Liver (tissue), 8 donors: ENCODE measurements at regions not wholly inside any gene's neighbourhood (a gene's known extent, or its start where the extent isn't known, plus 50 kb on each side); places are given as distances from the start of the nearest gene placed in this dataset.

Experiments used
- DNase-seq: peaks from one replicate; pipeline ENCODE4 v3.0.0-alpha.2; 2017; ENCODE audit warnings: low spot score
- H3K27ac ChIP-seq, 2 donors: one replicate each; pipeline ENCODE4 v1.7.0; 2013; ENCODE audit warnings: inconsistent platforms in 2 of 2, low read length in 2 of 2, control low read depth in 1 of 2, low read depth in 1 of 2, mild to moderate bottlenecking in 1 of 2
- H3K27me3 ChIP-seq, 4 donors: one replicate each; pipeline versions ENCODE4 v1.6.1 to v1.7.0; 2013; ENCODE audit warnings: low read length in 3 of 4, inconsistent platforms in 1 of 4, mild to moderate bottlenecking in 1 of 4, moderate library complexity in 1 of 4; ENCODE audit not compliant: control insufficient read depth in 4 of 4, insufficient read depth in 4 of 4
- H3K36me3 ChIP-seq, 4 donors: one replicate each; pipeline versions ENCODE4 v1.6.1 to v1.7.0; 2013; ENCODE audit warnings: low read length in 3 of 4, mild to moderate bottlenecking in 3 of 4, low read depth in 1 of 4, moderate library complexity in 1 of 4; ENCODE audit not compliant: control insufficient read depth in 4 of 4, insufficient read depth in 3 of 4
- H3K4me1 ChIP-seq, 4 donors: one replicate each; pipeline versions ENCODE4 v1.6.1 to v1.7.0; 2013; ENCODE audit warnings: low read length in 3 of 4, mild to moderate bottlenecking in 3 of 4, moderate library complexity in 1 of 4; ENCODE audit not compliant: control insufficient read depth in 4 of 4, insufficient read depth in 4 of 4
- H3K4me3 ChIP-seq, 3 donors: one replicate each; pipeline versions ENCODE4 v1.6.1 to v1.7.0; 2013; ENCODE audit warnings: low read length in 3 of 3, control low read depth in 1 of 3, low read depth in 1 of 3, mild to moderate bottlenecking in 1 of 3
- H3K9ac ChIP-seq, 2 donors: one replicate each; pipeline ENCODE4 v1.7.0; 2013; ENCODE audit warnings: low read length in 2 of 2, mild to moderate bottlenecking in 2 of 2, moderate library complexity in 2 of 2, control low read depth in 1 of 2, low read depth in 1 of 2
- H3K9me3 ChIP-seq, 4 donors: one replicate each; pipeline versions ENCODE4 v1.6.1 to v1.7.0; 2013; ENCODE audit warnings: low read length in 3 of 4; ENCODE audit not compliant: control insufficient read depth in 4 of 4
- EGR1 ChIP-seq, 2 donors: IDR thresholded peaks; 2 replicates each; pipeline ENCODE4 v1.6.1; 2016 to 2018; ENCODE audit warnings: antibody characterized with exemption in 2 of 2, low read depth in 2 of 2
- FOXA1 ChIP-seq: IDR thresholded peaks from 2 replicates; pipeline ENCODE4 v1.6.1; 2016; ENCODE audit warnings: antibody characterized with exemption
- FOXA2 ChIP-seq: IDR thresholded peaks from 2 replicates; pipeline ENCODE4 v1.6.1; 2016; ENCODE audit warnings: antibody characterized with exemption
- GABPA ChIP-seq, 2 donors: IDR thresholded peaks in 1 of 2; conservative IDR thresholded peaks in 1 of 2; 2 replicates each; pipeline ENCODE4 v1.6.1; 2016; ENCODE audit warnings: antibody characterized with exemption in 2 of 2, mild to moderate bottlenecking in 1 of 2, moderate library complexity in 1 of 2
- HNF4G ChIP-seq: IDR thresholded peaks from 2 replicates; pipeline ENCODE4 v1.6.1; 2016; ENCODE audit warnings: antibody characterized with exemption
- JUND ChIP-seq, 2 donors: IDR thresholded peaks; 2 replicates each; pipeline ENCODE4 v1.6.1; 2016; ENCODE audit warnings: antibody characterized with exemption in 2 of 2
- NR2F2 ChIP-seq: IDR thresholded peaks from 2 replicates; pipeline ENCODE4 v1.6.1; 2016; ENCODE audit warnings: antibody characterized with exemption
- RXRA ChIP-seq, 2 donors: IDR thresholded peaks; 2 replicates each; pipeline ENCODE4 v1.6.1; 2017 to 2018; ENCODE audit warnings: antibody characterized with exemption in 2 of 2, mild to moderate bottlenecking in 1 of 2
- TAF1 ChIP-seq: conservative IDR thresholded peaks from 2 replicates; pipeline ENCODE4 v1.6.1; 2016; ENCODE audit warnings: antibody characterized with exemption, mild to moderate bottlenecking
- YY1 ChIP-seq: IDR thresholded peaks from 2 replicates; pipeline ENCODE4 v1.6.1; 2016; ENCODE audit warnings: antibody characterized with exemption, mild to moderate bottlenecking
- WGBS: extraction: QIAGEN DNeasy Blood & Tissue Kit; methylation state at CpG from one replicate; pipeline ENCODE4 v1.1.7; 2013; 5-methylcytosine and 5-hydroxymethylcytosine counted together
- TF ChIP-seq, protein P1 (sequence below): IDR thresholded peaks from 2 replicates; pipeline ENCODE4 v1.6.1; 2016; ENCODE audit warnings: antibody characterized with exemption
- TF ChIP-seq, protein P2 (sequence below): IDR thresholded peaks from 2 replicates; pipeline ENCODE4 v1.6.1; 2016; ENCODE audit warnings: antibody characterized with exemption, mild to moderate bottlenecking
- TF ChIP-seq, protein P3 (sequence below): fragments of 150-350 bp; IDR thresholded peaks from 2 replicates; pipeline ENCODE4 v1.5.1; 2017; ENCODE audit warnings: improper control_type of control experiment, low read depth, low read length; ENCODE audit not compliant: missing input control
- TF ChIP-seq, protein P4 (sequence below): IDR thresholded peaks from 2 replicates; pipeline ENCODE4 v1.6.1; 2016; ENCODE audit warnings: antibody characterized with exemption
- donor health status: healthy.
- donor health status: healthy.
- donor health status: healthy.
- donor health status: healthy.
- donor health status: healthy.

DNA sequence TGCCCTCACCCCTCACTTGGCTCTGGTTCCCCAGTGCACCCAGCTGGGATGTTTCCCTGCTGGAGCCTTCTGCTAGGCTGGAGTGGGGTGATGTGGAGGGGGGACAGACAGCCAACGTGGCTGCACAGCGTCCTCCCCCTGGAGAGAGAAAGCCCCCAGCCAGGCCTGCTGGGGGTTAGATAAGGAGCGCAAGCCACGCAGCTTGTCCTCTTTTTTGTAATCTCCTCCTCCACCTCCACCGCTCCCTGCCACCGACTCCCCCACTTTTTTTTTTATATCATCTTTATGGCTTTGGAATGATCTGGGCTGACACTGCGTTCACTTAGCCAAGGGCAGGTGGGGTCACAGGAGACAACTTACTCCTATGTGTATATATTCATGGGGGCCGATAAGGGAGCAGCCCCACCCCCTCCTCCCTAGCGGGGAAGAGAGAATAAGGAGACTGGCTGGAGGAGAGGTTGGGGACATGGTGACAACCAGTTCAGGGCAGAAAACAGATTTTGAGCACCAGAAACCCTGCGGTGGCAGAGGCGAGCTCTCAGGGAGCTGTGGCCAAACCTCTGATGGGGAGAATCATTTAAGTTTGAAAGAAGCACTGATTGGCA is 169.9 kb upstream of the LHX5 start:
- H3K4me1 ChIP-seq: no peaks in the 10 kb centered on the region
- peaks cover 3 to 18% (median 8%) of the 10 kb centered on the region in 4 donors for H3K27me3 ChIP-seq
- no peak overlapping the region for H3K4me3 ChIP-seq
- no peak overlapping the region for H3K27ac ChIP-seq
- no peak overlapping the region for H3K9ac ChIP-seq
- no peak for DNase-seq
- 20% methylated on average over 11 of the region's 11 CpGs for WGBS
- no peak for TF ChIP-seq FOXA1
- no peak for TF ChIP-seq HNF4G
- TF ChIP-seq, protein P1, sequence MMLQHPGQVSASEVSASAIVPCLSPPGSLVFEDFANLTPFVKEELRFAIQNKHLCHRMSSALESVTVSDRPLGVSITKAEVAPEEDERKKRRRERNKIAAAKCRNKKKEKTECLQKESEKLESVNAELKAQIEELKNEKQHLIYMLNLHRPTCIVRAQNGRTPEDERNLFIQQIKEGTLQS: no peak
- TF ChIP-seq EGR1 (IDR thresholded peaks at IDR 0.05; ENCODE audit: low read depth in 2 of 2): no peak
- TF ChIP-seq, protein P2, sequence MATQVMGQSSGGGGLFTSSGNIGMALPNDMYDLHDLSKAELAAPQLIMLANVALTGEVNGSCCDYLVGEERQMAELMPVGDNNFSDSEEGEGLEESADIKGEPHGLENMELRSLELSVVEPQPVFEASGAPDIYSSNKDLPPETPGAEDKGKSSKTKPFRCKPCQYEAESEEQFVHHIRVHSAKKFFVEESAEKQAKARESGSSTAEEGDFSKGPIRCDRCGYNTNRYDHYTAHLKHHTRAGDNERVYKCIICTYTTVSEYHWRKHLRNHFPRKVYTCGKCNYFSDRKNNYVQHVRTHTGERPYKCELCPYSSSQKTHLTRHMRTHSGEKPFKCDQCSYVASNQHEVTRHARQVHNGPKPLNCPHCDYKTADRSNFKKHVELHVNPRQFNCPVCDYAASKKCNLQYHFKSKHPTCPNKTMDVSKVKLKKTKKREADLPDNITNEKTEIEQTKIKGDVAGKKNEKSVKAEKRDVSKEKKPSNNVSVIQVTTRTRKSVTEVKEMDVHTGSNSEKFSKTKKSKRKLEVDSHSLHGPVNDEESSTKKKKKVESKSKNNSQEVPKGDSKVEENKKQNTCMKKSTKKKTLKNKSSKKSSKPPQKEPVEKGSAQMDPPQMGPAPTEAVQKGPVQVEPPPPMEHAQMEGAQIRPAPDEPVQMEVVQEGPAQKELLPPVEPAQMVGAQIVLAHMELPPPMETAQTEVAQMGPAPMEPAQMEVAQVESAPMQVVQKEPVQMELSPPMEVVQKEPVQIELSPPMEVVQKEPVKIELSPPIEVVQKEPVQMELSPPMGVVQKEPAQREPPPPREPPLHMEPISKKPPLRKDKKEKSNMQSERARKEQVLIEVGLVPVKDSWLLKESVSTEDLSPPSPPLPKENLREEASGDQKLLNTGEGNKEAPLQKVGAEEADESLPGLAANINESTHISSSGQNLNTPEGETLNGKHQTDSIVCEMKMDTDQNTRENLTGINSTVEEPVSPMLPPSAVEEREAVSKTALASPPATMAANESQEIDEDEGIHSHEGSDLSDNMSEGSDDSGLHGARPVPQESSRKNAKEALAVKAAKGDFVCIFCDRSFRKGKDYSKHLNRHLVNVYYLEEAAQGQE: no peak
- TF ChIP-seq TAF1: no peak
- TF ChIP-seq, protein P3, sequence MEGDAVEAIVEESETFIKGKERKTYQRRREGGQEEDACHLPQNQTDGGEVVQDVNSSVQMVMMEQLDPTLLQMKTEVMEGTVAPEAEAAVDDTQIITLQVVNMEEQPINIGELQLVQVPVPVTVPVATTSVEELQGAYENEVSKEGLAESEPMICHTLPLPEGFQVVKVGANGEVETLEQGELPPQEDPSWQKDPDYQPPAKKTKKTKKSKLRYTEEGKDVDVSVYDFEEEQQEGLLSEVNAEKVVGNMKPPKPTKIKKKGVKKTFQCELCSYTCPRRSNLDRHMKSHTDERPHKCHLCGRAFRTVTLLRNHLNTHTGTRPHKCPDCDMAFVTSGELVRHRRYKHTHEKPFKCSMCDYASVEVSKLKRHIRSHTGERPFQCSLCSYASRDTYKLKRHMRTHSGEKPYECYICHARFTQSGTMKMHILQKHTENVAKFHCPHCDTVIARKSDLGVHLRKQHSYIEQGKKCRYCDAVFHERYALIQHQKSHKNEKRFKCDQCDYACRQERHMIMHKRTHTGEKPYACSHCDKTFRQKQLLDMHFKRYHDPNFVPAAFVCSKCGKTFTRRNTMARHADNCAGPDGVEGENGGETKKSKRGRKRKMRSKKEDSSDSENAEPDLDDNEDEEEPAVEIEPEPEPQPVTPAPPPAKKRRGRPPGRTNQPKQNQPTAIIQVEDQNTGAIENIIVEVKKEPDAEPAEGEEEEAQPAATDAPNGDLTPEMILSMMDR: no peak
- no peak for TF ChIP-seq JUND (IDR thresholded peaks at IDR 0.05)
- TF ChIP-seq, protein P4, sequence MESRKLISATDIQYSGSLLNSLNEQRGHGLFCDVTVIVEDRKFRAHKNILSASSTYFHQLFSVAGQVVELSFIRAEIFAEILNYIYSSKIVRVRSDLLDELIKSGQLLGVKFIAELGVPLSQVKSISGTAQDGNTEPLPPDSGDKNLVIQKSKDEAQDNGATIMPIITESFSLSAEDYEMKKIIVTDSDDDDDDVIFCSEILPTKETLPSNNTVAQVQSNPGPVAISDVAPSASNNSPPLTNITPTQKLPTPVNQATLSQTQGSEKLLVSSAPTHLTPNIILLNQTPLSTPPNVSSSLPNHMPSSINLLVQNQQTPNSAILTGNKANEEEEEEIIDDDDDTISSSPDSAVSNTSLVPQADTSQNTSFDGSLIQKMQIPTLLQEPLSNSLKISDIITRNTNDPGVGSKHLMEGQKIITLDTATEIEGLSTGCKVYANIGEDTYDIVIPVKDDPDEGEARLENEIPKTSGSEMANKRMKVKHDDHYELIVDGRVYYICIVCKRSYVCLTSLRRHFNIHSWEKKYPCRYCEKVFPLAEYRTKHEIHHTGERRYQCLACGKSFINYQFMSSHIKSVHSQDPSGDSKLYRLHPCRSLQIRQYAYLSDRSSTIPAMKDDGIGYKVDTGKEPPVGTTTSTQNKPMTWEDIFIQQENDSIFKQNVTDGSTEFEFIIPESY: no peak
- no peak for TF ChIP-seq FOXA2
- no peak for TF ChIP-seq YY1
- H3K9me3 ChIP-seq: no peaks in the 10 kb centered on the region
- no peaks in the 10 kb centered on the region for H3K36me3 ChIP-seq

DNA sequence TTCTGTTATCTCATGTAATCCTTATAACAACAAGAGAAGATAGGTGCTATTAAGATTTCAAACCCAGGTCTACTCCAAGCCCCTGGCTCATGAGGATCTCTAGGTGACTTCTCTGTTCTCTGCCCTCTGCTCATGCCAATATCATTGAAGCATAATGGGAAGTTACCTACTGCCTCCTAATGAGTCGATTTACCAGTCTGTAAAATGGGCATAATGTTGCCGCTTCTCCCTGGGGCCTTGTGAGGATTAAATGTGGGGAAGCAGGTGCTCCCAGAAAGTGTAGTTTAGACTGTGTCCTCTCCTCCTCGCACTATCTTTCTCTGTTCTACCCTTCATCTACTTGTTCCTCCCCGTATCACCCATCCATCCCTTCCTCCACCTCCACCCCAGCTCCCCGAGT is 169.2 kb upstream of the LHX5 start:
- peaks cover under 1 to 14% (median 7%) of the 10 kb centered on the region in 4 donors for H3K27me3 ChIP-seq
- no peaks in the 10 kb centered on the region for H3K36me3 ChIP-seq
- TF ChIP-seq, protein P2: no peak
- TF ChIP-seq, protein P4: no peak
- no peak for TF ChIP-seq FOXA2
- TF ChIP-seq TAF1: no peak
- no peak for TF ChIP-seq JUND (IDR thresholded peaks at IDR 0.05)
- TF ChIP-seq GABPA (IDR thresholded peaks at IDR 0.05 in 1 of 2, conservative IDR thresholded peaks at IDR 0.05 in 1 of 2): no peak
- TF ChIP-seq RXRA (IDR thresholded peaks at IDR 0.05): no peak
- TF ChIP-seq NR2F2: no peak
- no peak for TF ChIP-seq HNF4G
- TF ChIP-seq, protein P3: no peak
- TF ChIP-seq EGR1 (IDR thresholded peaks at IDR 0.05; ENCODE audit: low read depth in 2 of 2): no peak
- DNase-seq: no peak
- no peak overlapping the region for H3K4me3 ChIP-seq
- no peak overlapping the region for H3K9ac ChIP-seq
- H3K9me3 ChIP-seq: no peaks in the 10 kb centered on the region
- no peaks in the 10 kb centered on the region for H3K4me1 ChIP-seq
- no peak overlapping the region for H3K27ac ChIP-seq
- 63% methylated on average over 5 of the region's 5 CpGs for WGBS
